GM10248 (cell line): ENCODE measurements at regions not wholly inside any gene's neighbourhood (a gene's known extent, or its start where the extent isn't known, plus 50 kb on each side); places are given as distances from the start of the nearest gene placed in this dataset.

Experiments used
- CTCF ChIA-PET: fragments of 300-600 bp; sonication (Branson Sonifier 250); formaldehyde crosslinking; extraction: SDS; loops from one replicate; lab custom pipeline; 2021; ENCODE audit warnings: antibody characterized with exemption; lab: Yijun Ruan, JAX
- POLR2A ChIA-PET: fragments of 350-650 bp; sonication (Branson Sonifier 250); formaldehyde crosslinking; extraction: SDS; loops from one replicate; lab custom pipeline; 2020; ENCODE audit warnings: antibody characterized with exemption; lab: Yijun Ruan, JAX
- DNase-seq: peaks from one replicate; pipeline ENCODE4 v3.0.0; 2012; ENCODE audit errors: extremely low spot score
- CTCF ChIP-seq: IDR thresholded peaks from 2 replicates; pipeline ENCODE4 v1.5.1; 2012; ENCODE audit warnings: mild to moderate bottlenecking, low read depth; ENCODE audit errors: extremely low read depth, missing control alignments, control extremely low read depth

GRCh38 chr3:106421426-106421825 lies 552.6 kb upstream of the CBLB start:
- TF ChIP-seq CTCF: no peak
- CTCF ChIA-PET: interaction anchor here (1.0 to 1.3 kb wide), 2 partner anchors 9 kb away, joined by 3 to 4 read pairs; no protein-coding TSS in a partner anchor
- POLR2A ChIA-PET: no interaction called here
- DNase-seq: no peak

- TF ChIP-seq CTCF: no peak
- CTCF ChIA-PET: no interaction called here
- no peak for DNase-seq
- POLR2A ChIA-PET: no interaction called here
These were observed 553.1 kb upstream of the CBLB start for GRCh38 chr3:106421909-106422308.

- no peak for DNase-seq
- ChIA-PET POLR2A (no interaction called here), CTCF (interaction anchor here (1.6 kb wide), 1 partner anchor 12 kb away, joined by 5 read pairs; no protein-coding TSS in a partner anchor)
- TF ChIP-seq CTCF: no peak
These were observed 554.8 kb upstream of the CBLB start for GRCh38 chr3:106423321-106424225.

- no peak for DNase-seq
- POLR2A ChIA-PET: no interaction called here
- TF ChIP-seq CTCF: no peak
- CTCF ChIA-PET: interaction anchor here (2.1 kb wide), 1 partner anchor 9 kb away, joined by 10 read pairs; no protein-coding TSS in a partner anchor
These were observed 556.2 kb upstream of the CBLB start for GRCh38 chr3:106425026-106425425.

GRCh38 chr3:106425916-106426315 lies 557.1 kb upstream of the CBLB start:
- ChIA-PET CTCF (interaction anchor here (1.0 to 2.1 kb wide), 2 partner anchors 10 to 23 kb away, joined by 3 to 10 read pairs; no protein-coding TSS in a partner anchor), POLR2A (no interaction called here)
- DNase-seq: no peak
- TF ChIP-seq CTCF: no peak

GRCh38 chr3:106428565-106428994 lies 559.8 kb upstream of the CBLB start:
- TF ChIP-seq CTCF: no peak
- no peak for DNase-seq
- ChIA-PET POLR2A (no interaction called here), CTCF (interaction anchor here (1.2 to 3.0 kb wide), 7 partner anchors 11 to 65 kb away, joined by 3 to 14 read pairs (median 5); no protein-coding TSS in a partner anchor)
